Caco-2 (cell line): ENCODE measurements at regions not wholly inside any gene's neighbourhood (a gene's known extent, or its start where the extent isn't known, plus 50 kb on each side); places are given as distances from the start of the nearest gene placed in this dataset.

Experiments
- BruUV-seq: library from RNA; stranded (reverse); fragments of 400-500 nt; replicated peaks from 2 replicates; lab custom pipeline; 2021; lab: Mats Ljungman, UMichigan
- CTCF ChIA-PET: fragments of 300-600 bp; sonication (Branson Sonifier 250); formaldehyde crosslinking; loops from one replicate; lab custom pipeline; 2022; ENCODE audit warnings: antibody characterized with exemption; lab: Charles Lee
- POLR2A ChIA-PET: fragments of 300-600 bp; sonication (Branson Sonifier 250); formaldehyde crosslinking; loops from one replicate; lab custom pipeline; 2022; ENCODE audit warnings: antibody characterized with exemption; lab: Charles Lee
- DNase-seq, 2 experiments: peaks; one replicate each; pipeline versions ENCODE4 v3.0.0 to v3.0.0-alpha.2; 2020 to 2022
- H3K27me3 ChIP-seq: replicated peaks from 2 replicates; pipeline ENCODE4 v1.6.0; 2011; ENCODE audit warnings: low read length; ENCODE audit not compliant: control insufficient read depth, insufficient read depth
- H3K36me3 ChIP-seq: 2 replicates; pipeline ENCODE4 v1.5.1; 2011; ENCODE audit warnings: low read length; ENCODE audit not compliant: control insufficient read depth, insufficient read depth
- H3K4me1 ChIP-seq: fragments of 250-450 bp; sonication (Bioruptor Pico); 2 replicates; pipeline ENCODE4 v1.5.1; 2020; ENCODE audit warnings: mild to moderate bottlenecking
- H3K4me3 ChIP-seq: 2 replicates; pipeline ENCODE4 v1.5.1; 2011; ENCODE audit warnings: low read depth, mild to moderate bottlenecking, control low read depth, low read length
- H3K9me3 ChIP-seq: fragments of 250-450 bp; sonication (Bioruptor Pico); 2 replicates; pipeline ENCODE4 v1.5.1; 2020; ENCODE audit warnings: mild to moderate bottlenecking, moderate library complexity
- H3K27ac Mint-ChIP-seq: one replicate; pipeline ENCODE4 v1.8.0; 2022; ENCODE audit warnings: mixed read lengths; ENCODE audit not compliant: unreplicated experiment
- H3K27me3 Mint-ChIP-seq: one replicate; pipeline ENCODE4 v1.8.0; 2022; ENCODE audit warnings: mixed read lengths; ENCODE audit not compliant: insufficient read depth, unreplicated experiment
- H3K36me3 Mint-ChIP-seq: one replicate; pipeline ENCODE4 v1.8.0; 2022; ENCODE audit warnings: mild to moderate bottlenecking, mixed read lengths; ENCODE audit not compliant: insufficient read depth, unreplicated experiment
- H3K4me1 Mint-ChIP-seq: one replicate; pipeline ENCODE4 v1.8.0; 2022; ENCODE audit warnings: low read depth, mixed read lengths; ENCODE audit not compliant: unreplicated experiment
- H3K4me3 Mint-ChIP-seq: one replicate; pipeline ENCODE4 v1.8.0; 2022; ENCODE audit warnings: mild to moderate bottlenecking, moderate library complexity, mixed read lengths; ENCODE audit not compliant: unreplicated experiment
- H3K9me3 Mint-ChIP-seq: one replicate; pipeline ENCODE4 v1.8.0; 2022; ENCODE audit warnings: mixed read lengths; ENCODE audit not compliant: unreplicated experiment
- CTCF ChIP-seq, 2 experiments: fragments of 200-600 bp in 1 of 2; IDR thresholded peaks; 1 replicate in 1 of 2; 2 replicates in 1 of 2; pipeline versions ENCODE4 v1.5.1 to v1.8.0; 2011 to 2022; ENCODE audit warnings: antibody characterized with exemption in 1 of 2, control low read depth in 1 of 2, inconsistent platforms in 1 of 2, low read depth in 1 of 2, low read length in 1 of 2, mild to moderate bottlenecking in 1 of 2, moderate library complexity in 1 of 2; ENCODE audit not compliant: insufficient read depth in 1 of 2, severe bottlenecking in 1 of 2, unreplicated experiment in 1 of 2
- intact Hi-C: fragments of 100-400 bp; cut with micrococcal nuclease; formaldehyde crosslinking; loops from one replicate; pipeline ENCODE4 v1.10.0; 2022; ENCODE audit not compliant: unreplicated experiment

GRCh38 chr2:157929871-157930667, 53.9 kb upstream of the ACVR1 start:
- Mint-ChIP-seq H3K4me3 (no peak overlapping the region), H3K4me1 (peaks cover 32% of the 10 kb centered on the region), H3K27ac (no peak overlapping the region), H3K27me3 (no peaks in the 10 kb centered on the region), H3K9me3 (no peaks in the 10 kb centered on the region), H3K36me3 (no peaks in the 10 kb centered on the region)
- BruUV-seq = no TSS peak
- POLR2A ChIA-PET = no interaction called here
- H3K36me3 ChIP-seq = no peaks in the 10 kb centered on the region
- DNase-seq = no peak
- no peak for TF ChIP-seq CTCF (IDR thresholded peaks at IDR 0.05; ENCODE audit: insufficient read depth in 1 of 2, low read depth in 1 of 2, low read length in 1 of 2, severe bottlenecking in 1 of 2, unreplicated experiment in 1 of 2)
- CTCF ChIA-PET = no interaction called here
- H3K4me3 ChIP-seq = no peak overlapping the region
- intact Hi-C loops = no loop called here
- H3K9me3 ChIP-seq = no peaks in the 10 kb centered on the region
- H3K27me3 ChIP-seq = no peaks in the 10 kb centered on the region
- H3K4me1 ChIP-seq = peaks cover 20% of the 10 kb centered on the region

GRCh38 chr2:157928372-157928771, 52.2 kb upstream of the ACVR1 start:
- Histone ChIP-seq H3K9me3 (no peaks in the 10 kb centered on the region), H3K27me3 (no peaks in the 10 kb centered on the region), H3K4me3 (no peak overlapping the region), H3K36me3 (no peaks in the 10 kb centered on the region), H3K4me1 (peaks cover 11% of the 10 kb centered on the region)
- intact Hi-C loops = no loop called here
- ChIA-PET POLR2A (no interaction called here), CTCF (no interaction called here)
- DNase-seq = no peak
- Mint-ChIP-seq H3K36me3 (no peaks in the 10 kb centered on the region), H3K9me3 (no peaks in the 10 kb centered on the region), H3K27ac (no peak overlapping the region), H3K4me1 (peaks cover 19% of the 10 kb centered on the region), H3K4me3 (no peak overlapping the region), H3K27me3 (no peaks in the 10 kb centered on the region)
- no peak for TF ChIP-seq CTCF (IDR thresholded peaks at IDR 0.05; ENCODE audit: insufficient read depth in 1 of 2, low read depth in 1 of 2, low read length in 1 of 2, severe bottlenecking in 1 of 2, unreplicated experiment in 1 of 2)
- no TSS peak for BruUV-seq

- BruUV-seq = no TSS peak
- no peaks in the 10 kb centered on the region for H3K36me3 Mint-ChIP-seq
- H3K9me3 ChIP-seq = no peaks in the 10 kb centered on the region
- H3K4me1 Mint-ChIP-seq = peaks cover 8% of the 10 kb centered on the region
- no peak for DNase-seq
- CTCF ChIA-PET = no interaction called here
- no peaks in the 10 kb centered on the region for H3K36me3 ChIP-seq
- no peak for TF ChIP-seq CTCF (IDR thresholded peaks at IDR 0.05; ENCODE audit: insufficient read depth in 1 of 2, low read depth in 1 of 2, low read length in 1 of 2, severe bottlenecking in 1 of 2, unreplicated experiment in 1 of 2)
- H3K27me3 Mint-ChIP-seq = no peaks in the 10 kb centered on the region
- H3K9me3 Mint-ChIP-seq = no peaks in the 10 kb centered on the region
- H3K4me1 ChIP-seq = peaks cover under 1% of the 10 kb centered on the region
- no peak overlapping the region for H3K27ac Mint-ChIP-seq
- no peaks in the 10 kb centered on the region for H3K27me3 ChIP-seq
- intact Hi-C loops = no loop called here
- no peak overlapping the region for H3K4me3 Mint-ChIP-seq
- POLR2A ChIA-PET = no interaction called here
- H3K4me3 ChIP-seq = no peak overlapping the region
These were observed 51.0 kb upstream of the ACVR1 start for GRCh38 chr2:157927155-157927554.
